Liver (tissue), 3 donors: ENCODE measurements at regions not wholly inside any gene's neighbourhood (a gene's known extent, or its start where the extent isn't known, plus 50 kb on each side); places are given as distances from the start of the nearest gene placed in this dataset.

Source experiments
- ATF3 ChIP-seq: IDR thresholded peaks from 2 replicates; pipeline ENCODE4 v1.6.1; 2016; ENCODE audit warnings: antibody characterized with exemption
- EGR1 ChIP-seq, 2 donors: IDR thresholded peaks; 2 replicates each; pipeline ENCODE4 v1.6.1; 2016 to 2018; ENCODE audit warnings: antibody characterized with exemption in 2 of 2, low read depth in 2 of 2
- FOXA1 ChIP-seq: IDR thresholded peaks from 2 replicates; pipeline ENCODE4 v1.6.1; 2016; ENCODE audit warnings: antibody characterized with exemption
- GABPA ChIP-seq, 2 donors: IDR thresholded peaks in 1 of 2; conservative IDR thresholded peaks in 1 of 2; 2 replicates each; pipeline ENCODE4 v1.6.1; 2016; ENCODE audit warnings: antibody characterized with exemption in 2 of 2, mild to moderate bottlenecking in 1 of 2, moderate library complexity in 1 of 2
- JUND ChIP-seq, 2 donors: IDR thresholded peaks; 2 replicates each; pipeline ENCODE4 v1.6.1; 2016; ENCODE audit warnings: antibody characterized with exemption in 2 of 2
- MAX ChIP-seq: IDR thresholded peaks from 2 replicates; pipeline ENCODE4 v1.6.1; 2016; ENCODE audit warnings: antibody characterized with exemption
- NR2F2 ChIP-seq: IDR thresholded peaks from 2 replicates; pipeline ENCODE4 v1.6.1; 2016; ENCODE audit warnings: antibody characterized with exemption
- REST ChIP-seq: IDR thresholded peaks from 2 replicates; pipeline ENCODE4 v1.6.1; 2016; ENCODE audit warnings: antibody characterized with exemption, mild to moderate bottlenecking
- RXRA ChIP-seq, 2 donors: IDR thresholded peaks; 2 replicates each; pipeline ENCODE4 v1.6.1; 2017 to 2018; ENCODE audit warnings: antibody characterized with exemption in 2 of 2, mild to moderate bottlenecking in 1 of 2
- TAF1 ChIP-seq: conservative IDR thresholded peaks from 2 replicates; pipeline ENCODE4 v1.6.1; 2016; ENCODE audit warnings: antibody characterized with exemption, mild to moderate bottlenecking
- YY1 ChIP-seq: IDR thresholded peaks from 2 replicates; pipeline ENCODE4 v1.6.1; 2016; ENCODE audit warnings: antibody characterized with exemption, mild to moderate bottlenecking
- ZBTB33 ChIP-seq: IDR thresholded peaks from 2 replicates; pipeline ENCODE4 v1.6.1; 2016; ENCODE audit warnings: antibody characterized with exemption
- TF ChIP-seq, protein P1 (sequence below): fragments of 150-350 bp; IDR thresholded peaks from 2 replicates; pipeline ENCODE4 v1.5.1; 2017; ENCODE audit warnings: improper control_type of control experiment, low read depth, low read length; ENCODE audit not compliant: missing input control
- donor health status: healthy.
- donor health status: healthy.

- TF ChIP-seq, protein P1, sequence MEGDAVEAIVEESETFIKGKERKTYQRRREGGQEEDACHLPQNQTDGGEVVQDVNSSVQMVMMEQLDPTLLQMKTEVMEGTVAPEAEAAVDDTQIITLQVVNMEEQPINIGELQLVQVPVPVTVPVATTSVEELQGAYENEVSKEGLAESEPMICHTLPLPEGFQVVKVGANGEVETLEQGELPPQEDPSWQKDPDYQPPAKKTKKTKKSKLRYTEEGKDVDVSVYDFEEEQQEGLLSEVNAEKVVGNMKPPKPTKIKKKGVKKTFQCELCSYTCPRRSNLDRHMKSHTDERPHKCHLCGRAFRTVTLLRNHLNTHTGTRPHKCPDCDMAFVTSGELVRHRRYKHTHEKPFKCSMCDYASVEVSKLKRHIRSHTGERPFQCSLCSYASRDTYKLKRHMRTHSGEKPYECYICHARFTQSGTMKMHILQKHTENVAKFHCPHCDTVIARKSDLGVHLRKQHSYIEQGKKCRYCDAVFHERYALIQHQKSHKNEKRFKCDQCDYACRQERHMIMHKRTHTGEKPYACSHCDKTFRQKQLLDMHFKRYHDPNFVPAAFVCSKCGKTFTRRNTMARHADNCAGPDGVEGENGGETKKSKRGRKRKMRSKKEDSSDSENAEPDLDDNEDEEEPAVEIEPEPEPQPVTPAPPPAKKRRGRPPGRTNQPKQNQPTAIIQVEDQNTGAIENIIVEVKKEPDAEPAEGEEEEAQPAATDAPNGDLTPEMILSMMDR: no peak
- TF ChIP-seq ATF3 (no peak), REST (no peak), YY1 (no peak), GABPA (IDR thresholded peaks at IDR 0.05 in 1 of 2, conservative IDR thresholded peaks at IDR 0.05 in 1 of 2) (no peak), JUND (IDR thresholded peaks at IDR 0.05) (no peak), NR2F2 (no peak), TAF1 (no peak), MAX (no peak), ZBTB33 (no peak), FOXA1 (no peak), RXRA (IDR thresholded peaks at IDR 0.05) (no peak), EGR1 (IDR thresholded peaks at IDR 0.05; ENCODE audit: low read depth in 2 of 2) (no peak)
These were observed 215.1 kb downstream of the RBM26 start for GRCh38 chr13:79190932-79191331.
